ENCODE measurements at regions not wholly inside any gene's neighbourhood (a gene's known extent, or its start where the extent isn't known, plus 50 kb on each side); places are given as distances from the start of the nearest gene placed in this dataset.

- TF ChIP-seq, protein P1, sequence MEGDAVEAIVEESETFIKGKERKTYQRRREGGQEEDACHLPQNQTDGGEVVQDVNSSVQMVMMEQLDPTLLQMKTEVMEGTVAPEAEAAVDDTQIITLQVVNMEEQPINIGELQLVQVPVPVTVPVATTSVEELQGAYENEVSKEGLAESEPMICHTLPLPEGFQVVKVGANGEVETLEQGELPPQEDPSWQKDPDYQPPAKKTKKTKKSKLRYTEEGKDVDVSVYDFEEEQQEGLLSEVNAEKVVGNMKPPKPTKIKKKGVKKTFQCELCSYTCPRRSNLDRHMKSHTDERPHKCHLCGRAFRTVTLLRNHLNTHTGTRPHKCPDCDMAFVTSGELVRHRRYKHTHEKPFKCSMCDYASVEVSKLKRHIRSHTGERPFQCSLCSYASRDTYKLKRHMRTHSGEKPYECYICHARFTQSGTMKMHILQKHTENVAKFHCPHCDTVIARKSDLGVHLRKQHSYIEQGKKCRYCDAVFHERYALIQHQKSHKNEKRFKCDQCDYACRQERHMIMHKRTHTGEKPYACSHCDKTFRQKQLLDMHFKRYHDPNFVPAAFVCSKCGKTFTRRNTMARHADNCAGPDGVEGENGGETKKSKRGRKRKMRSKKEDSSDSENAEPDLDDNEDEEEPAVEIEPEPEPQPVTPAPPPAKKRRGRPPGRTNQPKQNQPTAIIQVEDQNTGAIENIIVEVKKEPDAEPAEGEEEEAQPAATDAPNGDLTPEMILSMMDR (IDR thresholded peaks at IDR 0.05) = no peak
- TF ChIP-seq MAX (IDR thresholded peaks at IDR 0.05; ENCODE audit: low read depth) = no peak
- TF ChIP-seq RCOR1 (IDR thresholded peaks at IDR 0.05; ENCODE audit: low read length) = no peak
- no peak for TF ChIP-seq EZH2phosphoT487 (IDR thresholded peaks at IDR 0.05; ENCODE audit: borderline replicate concordance, low read depth)
- no peak for TF ChIP-seq FOXM1 (IDR thresholded peaks at IDR 0.05; ENCODE audit: low read depth)
- TF ChIP-seq NRF1 (IDR thresholded peaks at IDR 0.05; ENCODE audit: low read depth, low read length) = no peak
- no peak for TF ChIP-seq SMC3 (IDR thresholded peaks at IDR 0.05; ENCODE audit: low read depth, low read length)
Observed at GRCh38 chr6:21969192-21969591, 327.6 kb downstream of the PRL start.
